ENCODE measurements at regions not wholly inside any gene's neighbourhood (a gene's known extent, or its start where the extent isn't known, plus 50 kb on each side); places are given as distances from the start of the nearest gene placed in this dataset.

DNA sequence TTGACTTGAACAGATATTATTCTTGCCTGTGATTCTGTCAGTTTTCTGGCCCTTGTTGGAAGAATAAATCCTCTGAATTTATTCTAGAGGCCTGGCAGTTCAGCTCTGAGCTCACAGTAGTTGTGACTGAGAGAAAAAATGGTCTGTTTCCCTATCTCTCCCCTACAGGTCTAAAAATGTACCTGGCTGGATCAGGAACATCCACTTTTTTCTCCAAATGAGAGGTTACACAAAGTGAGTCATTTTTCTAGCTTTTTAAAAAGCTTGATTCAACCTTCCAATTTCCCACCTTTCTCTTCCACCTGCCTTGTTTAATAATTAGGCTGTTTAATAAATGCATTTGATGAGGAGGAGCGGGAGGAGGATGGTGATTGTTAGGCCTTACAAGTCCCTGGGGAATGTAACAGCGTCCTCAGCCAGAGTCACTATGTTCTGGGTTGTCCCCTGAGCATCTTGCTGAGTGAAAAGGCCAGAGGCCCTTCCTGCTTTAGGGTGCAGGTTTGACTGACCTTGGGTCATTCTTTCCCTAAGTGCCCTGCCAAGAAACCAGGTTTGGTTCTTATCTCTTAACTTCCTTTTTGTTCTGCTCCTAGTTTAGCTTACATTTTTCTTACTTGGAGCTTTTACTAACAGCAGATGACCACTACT, 91.7 kb upstream of the FUT8 start:
- DNase-seq (ENCODE audit: low read depth) = no peak

DNA sequence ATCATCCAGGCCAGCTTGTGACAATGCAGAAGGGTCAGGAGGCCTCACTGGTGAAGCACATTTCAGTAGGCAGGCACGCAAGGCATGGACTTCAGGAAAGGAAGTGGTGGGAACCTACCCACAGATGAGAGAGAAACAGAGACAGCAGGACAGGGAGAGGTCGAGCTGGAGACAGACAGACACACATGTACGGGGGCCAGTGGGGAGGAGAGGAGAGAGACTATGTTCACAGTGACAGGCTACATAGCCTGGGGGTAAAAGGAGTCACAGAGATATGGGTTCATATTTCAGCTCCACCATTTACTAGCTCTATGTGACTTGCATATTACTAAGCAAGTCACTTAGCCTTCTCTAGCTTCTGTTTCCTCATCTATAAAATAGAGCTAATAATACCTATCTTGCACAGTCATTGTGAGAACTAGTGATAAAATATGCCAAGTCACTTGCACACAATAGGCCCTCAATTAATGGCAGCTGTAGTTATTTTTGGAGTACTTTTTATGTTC, 91.1 kb upstream of the FUT8 start:
- no peak for DNase-seq (ENCODE audit: low read depth)

GRCh38 chr14:65329481-65329880, 83.0 kb upstream of the FUT8 start:
- DNase-seq (ENCODE audit: low read depth) = no peak

- DNase-seq (ENCODE audit: low read depth) = no peak
These were observed 82.6 kb upstream of the FUT8 start for GRCh38 chr14:65329911-65330310.

DNA sequence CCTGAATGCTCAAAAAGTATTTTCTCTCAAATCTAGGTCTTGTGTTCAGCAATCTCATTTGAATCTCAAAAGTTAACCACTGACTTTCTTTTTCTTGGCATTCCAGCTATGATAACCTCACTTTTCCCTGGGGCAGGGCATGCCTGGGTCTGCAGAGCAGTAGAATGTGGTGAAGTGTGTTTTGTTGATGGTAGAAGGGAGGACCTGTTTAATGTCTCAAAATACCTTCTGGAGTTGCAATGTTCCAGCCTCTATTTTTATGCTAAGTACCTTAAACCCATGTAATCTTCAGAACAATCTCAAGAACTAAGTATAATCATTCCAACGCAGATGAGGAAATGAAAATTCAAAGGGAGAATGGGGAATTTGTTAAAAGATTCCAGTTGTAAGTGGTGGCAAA, 82.1 kb upstream of the FUT8 start:
- DNase-seq (ENCODE audit: low read depth) = no peak

DNA sequence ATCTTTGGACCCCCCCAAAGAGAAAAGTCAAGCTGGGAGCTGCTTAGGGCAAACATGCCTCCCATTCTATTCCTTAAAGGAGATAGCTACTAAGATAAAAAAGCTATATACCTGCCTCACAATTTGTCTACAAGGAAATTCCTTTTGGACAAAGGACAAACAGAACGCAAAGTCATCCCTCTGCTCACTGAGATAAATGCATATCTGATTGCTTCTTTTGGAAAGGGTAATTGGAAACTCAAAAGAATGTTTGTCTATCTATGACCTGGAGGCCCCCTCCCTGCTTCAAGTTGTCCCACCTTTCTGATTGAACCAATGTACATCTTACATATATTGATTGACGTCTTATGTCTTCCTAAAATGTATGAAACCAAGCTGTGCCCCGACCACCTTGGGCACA, 80.9 kb upstream of the FUT8 start:
- no peak for DNase-seq (ENCODE audit: low read depth)

- DNase-seq (ENCODE audit: low read depth) = no peak
These were observed 80.2 kb upstream of the FUT8 start for GRCh38 chr14:65332141-65332871.

DNA sequence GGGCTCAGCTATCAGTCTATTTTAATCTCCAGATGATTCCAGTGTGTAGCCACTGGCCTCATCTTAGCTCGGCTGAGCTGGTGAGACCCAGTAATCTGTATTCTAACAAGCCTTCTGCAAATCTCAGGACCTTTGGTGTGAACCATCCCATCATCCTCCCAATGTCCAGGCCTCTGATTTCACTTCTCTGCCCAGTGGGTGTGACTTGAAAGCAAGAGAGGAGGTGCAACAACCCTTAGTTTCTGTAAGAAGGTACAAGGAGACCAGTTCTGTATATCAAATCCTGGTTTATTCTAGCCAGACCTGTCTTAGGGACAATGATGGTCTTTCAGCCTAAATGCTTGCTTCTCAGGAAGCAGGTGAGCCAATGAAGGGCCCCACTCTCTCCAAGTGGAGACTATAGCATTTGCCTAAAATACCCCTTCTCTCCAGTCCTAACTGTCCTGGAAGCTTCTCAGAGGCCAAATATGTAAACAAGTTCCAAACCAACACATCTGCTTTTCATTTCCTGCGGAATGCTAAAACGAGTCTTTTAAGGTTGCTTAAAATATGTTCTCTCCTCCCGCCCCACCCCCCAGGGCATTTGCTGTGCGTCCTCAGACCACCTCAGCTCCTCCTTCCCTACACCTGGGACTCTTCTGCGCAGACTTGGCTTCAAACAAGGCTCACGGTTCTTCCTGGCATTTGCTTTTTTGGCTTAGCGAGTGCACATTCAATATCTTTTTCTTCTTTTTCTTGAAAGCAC, 78.4 kb upstream of the FUT8 start:
- peak; percentile 80 for DNase-seq (ENCODE audit: low read depth)

- DNase-seq (ENCODE audit: low read depth) = no peak
These were observed 77.6 kb upstream of the FUT8 start for GRCh38 chr14:65334765-65335410.

DNA sequence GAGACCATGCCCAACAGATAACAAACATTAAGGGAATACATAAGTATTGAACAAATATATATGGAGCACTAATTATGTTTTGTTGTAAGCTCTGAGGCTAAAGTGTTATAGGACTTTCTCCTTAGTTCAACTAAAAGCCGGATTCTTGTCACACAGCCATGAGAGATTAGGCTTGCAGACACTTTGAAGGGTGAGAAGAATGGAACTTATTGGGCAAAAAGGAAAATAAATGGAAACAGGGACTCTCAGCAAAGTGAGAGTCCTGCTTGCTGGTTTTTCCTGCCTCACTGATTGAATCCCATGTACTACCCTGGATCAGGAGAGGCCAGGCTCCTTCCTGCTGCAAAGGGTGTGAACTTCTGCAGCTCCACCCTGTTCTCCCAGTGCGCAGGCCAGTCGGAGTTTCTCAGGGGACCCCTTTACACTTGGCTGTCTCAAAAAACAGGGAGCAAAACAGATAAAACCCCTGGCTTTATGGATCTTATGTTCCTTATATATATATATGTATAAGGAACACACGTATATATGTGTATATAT, 77.1 kb upstream of the FUT8 start:
- DNase-seq (ENCODE audit: low read depth) = no peak

DNA sequence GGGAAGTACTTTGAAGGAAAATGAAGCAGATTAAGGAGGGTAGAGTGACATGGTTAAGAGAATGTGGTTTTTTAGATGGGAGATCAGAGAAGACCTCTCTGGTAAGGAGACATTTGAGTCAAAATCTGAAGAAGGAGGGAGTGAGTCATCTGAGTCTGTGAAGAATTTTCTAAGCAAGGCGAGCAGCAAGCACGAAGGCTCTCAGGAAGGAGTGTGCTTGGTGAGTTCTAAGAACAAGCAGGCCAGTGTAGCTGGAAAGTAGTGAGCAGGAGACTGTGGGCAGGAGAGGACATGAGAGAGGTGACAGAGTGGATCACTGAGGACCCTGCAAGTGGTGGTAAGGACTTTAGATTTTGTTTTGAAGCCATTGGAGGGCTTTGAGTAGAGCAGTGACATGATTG, 76.3 kb upstream of the FUT8 start:
- DNase-seq (ENCODE audit: low read depth) = no peak

DNA sequence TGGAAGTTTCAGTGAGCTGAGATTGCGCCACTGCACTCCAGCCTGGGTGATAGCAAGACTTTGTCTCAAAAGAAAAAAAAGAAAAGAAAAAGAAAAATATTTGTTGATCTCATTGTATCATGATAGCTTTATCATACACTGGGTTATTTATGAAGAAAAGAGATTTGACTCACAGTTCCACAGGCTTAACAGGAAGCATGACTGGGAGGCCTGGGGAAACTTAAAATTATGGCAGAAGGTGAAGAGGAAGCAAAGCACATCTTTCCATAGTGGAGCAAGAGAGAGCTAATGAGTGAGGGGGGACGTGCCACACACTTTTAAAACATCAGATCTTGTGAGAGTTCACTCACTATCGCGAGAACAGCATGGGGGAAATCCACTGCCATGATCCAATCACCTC, 72.7 kb upstream of the FUT8 start:
- DNase-seq (ENCODE audit: low read depth) = no peak

DNA sequence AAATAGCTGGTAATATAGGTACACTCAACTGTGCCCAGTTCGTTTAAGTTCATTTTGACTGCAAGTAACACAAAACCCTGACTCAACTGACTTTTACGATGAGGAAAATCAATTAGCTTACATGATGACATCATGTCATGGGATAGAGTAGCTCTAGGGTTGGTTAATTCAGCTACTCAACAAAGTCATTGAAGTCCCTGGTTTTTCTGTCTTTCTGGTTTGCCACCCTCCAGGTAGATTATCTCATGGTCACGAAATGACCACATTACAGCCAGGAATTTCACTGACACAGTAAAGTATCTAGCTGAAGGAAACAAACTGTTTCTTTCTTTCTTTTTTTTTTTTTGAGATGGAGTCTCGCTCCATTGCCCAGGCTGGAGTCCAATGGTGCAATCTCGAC, 68.5 kb upstream of the FUT8 start:
- no peak for DNase-seq (ENCODE audit: low read depth)

- no peak for DNase-seq (ENCODE audit: low read depth)
These were observed 67.3 kb upstream of the FUT8 start for GRCh38 chr14:65345266-65345665.

DNA sequence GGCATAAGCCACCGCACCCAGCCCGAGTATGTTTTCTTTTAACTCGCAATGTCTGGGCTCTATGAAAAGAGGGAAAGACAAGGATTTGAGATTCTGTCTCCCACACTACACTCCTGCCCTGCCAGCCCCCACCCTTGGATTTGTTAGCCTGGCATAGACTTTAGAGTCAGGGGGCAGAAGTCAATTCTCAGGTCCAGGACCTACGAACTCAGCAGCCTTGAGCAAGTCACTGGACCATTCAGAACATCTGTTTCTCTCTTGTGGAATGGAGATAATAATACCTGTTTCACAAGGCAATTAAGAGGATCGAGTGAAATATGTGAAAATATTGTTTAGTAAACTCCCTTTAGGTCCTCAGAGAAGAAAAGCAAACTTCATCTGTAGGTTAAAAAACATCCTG, 66.1 kb upstream of the FUT8 start:
- no peak for DNase-seq (ENCODE audit: low read depth)

DNA sequence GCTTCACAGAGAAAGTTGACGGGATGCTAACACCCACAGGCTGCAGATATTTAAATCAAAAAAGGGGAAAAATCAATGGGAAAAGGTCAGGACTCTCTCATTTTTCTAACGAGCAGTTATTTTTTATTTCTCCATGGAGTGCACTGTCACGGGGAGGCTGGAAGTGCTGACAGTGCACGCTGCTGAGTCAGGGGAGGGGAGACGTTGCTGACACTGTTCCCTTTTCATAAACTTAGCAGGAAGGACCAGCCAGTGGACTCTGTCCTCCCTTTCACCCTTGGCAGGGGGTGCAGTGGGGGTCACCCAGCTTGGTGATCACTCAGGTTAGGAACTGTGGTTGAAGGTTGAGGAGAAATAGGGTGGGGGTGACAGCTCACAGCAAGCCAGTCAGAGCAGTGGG, 65.6 kb upstream of the FUT8 start:
- DNase-seq (ENCODE audit: low read depth) = no peak

- no peak for DNase-seq (ENCODE audit: low read depth)
These were observed 64.4 kb upstream of the FUT8 start for GRCh38 chr14:65348137-65348536.

- no peak for DNase-seq (ENCODE audit: low read depth)
These were observed 63.4 kb upstream of the FUT8 start for GRCh38 chr14:65349100-65349499.

- no peak for DNase-seq (ENCODE audit: low read depth)
These were observed 60.9 kb upstream of the FUT8 start for GRCh38 chr14:65351493-65352194.

- no peak for DNase-seq (ENCODE audit: low read depth)
These were observed 59.5 kb upstream of the FUT8 start for GRCh38 chr14:65352964-65353530.

DNA sequence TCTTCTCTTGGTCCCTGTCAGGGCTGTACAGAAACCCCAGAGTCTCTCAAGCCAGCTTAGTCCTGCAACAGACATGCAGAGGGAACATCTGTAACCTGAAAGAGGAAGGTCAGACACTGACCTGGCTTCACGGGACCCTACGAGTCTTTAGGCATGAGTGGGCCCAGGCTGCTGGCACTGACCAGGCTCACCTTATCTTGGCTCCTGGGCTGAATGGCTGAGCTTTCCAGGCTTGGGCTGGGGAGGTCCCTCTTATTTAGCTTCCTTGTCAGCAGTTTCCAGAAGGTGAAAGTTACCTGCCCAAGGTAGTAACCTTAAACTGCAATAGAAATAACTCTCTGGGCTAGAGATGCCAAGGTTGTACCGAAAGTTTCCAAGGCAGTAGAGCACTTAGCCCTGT, 58.4 kb upstream of the FUT8 start:
- no peak for DNase-seq (ENCODE audit: low read depth)
